Body of pancreas (tissue), 4 donors: ENCODE measurements at regions not wholly inside any gene's neighbourhood (a gene's known extent, or its start where the extent isn't known, plus 50 kb on each side); places are given as distances from the start of the nearest gene placed in this dataset.

ENCODE experiments used
- POLR2A ChIP-seq, 3 donors: fragments of 450-650 bp; IDR thresholded peaks; one replicate each; pipeline ENCODE4 v1.6.1; 2016; ENCODE audit warnings: antibody characterized with exemption in 3 of 3, mild to moderate bottlenecking in 2 of 3
- TF ChIP-seq, protein P1 (sequence below), 7 experiments: fragments of 450-650 bp in 4 of 7; fragments of 200-600 bp in 3 of 7; sonication (generic) in 3 of 7; IDR thresholded peaks; one replicate each; pipeline ENCODE4 v1.5.1; 2016 to 2019; ENCODE audit warnings: antibody characterized with exemption in 7 of 7

DNA sequence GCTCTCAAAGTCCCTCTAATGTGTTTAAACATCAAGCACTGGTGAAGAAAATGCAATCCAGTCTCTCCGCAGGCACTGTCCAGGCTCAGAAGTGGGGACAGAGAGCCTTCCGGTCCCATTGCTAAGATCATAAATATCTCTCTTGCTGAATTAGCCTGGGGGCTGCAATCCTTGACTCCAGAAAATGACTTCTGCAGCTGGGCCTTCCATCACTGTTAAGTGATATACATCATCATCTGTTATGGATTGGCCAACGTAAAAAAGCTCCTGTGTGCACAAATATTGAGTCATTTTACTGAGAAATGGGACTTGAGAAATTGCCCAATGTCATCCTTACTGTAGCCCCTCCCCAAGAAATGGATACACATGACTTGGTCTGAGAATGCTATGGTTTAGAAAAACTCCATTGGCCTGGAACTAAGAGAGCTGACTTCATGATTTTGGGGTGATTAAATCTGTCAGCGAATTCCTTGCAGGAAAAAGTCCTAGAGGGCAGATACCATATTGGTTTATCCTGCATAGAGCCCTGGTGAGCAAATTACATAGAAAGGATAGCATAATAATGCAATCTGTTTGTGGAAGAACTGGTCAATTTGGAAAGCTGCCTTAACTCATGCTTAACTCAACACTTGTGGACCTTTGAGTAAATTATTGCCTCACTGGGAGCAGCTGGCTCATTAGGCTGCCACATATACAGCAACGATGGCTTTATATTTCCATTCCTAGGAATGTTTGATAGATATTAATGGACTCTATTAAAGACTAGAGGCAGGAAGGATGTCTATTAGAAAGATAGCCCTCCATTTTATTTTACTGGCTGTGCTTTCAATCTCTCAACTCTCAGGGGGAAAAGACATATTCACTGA lies 346.1 kb downstream of the GBA3 start:
- TF ChIP-seq, protein P1, sequence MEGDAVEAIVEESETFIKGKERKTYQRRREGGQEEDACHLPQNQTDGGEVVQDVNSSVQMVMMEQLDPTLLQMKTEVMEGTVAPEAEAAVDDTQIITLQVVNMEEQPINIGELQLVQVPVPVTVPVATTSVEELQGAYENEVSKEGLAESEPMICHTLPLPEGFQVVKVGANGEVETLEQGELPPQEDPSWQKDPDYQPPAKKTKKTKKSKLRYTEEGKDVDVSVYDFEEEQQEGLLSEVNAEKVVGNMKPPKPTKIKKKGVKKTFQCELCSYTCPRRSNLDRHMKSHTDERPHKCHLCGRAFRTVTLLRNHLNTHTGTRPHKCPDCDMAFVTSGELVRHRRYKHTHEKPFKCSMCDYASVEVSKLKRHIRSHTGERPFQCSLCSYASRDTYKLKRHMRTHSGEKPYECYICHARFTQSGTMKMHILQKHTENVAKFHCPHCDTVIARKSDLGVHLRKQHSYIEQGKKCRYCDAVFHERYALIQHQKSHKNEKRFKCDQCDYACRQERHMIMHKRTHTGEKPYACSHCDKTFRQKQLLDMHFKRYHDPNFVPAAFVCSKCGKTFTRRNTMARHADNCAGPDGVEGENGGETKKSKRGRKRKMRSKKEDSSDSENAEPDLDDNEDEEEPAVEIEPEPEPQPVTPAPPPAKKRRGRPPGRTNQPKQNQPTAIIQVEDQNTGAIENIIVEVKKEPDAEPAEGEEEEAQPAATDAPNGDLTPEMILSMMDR (IDR thresholded peaks at IDR 0.05): no peak
- TF ChIP-seq POLR2A (IDR thresholded peaks at IDR 0.05): no peak
